GM19035 (cell line): ENCODE measurements at regions not wholly inside any gene's neighbourhood (a gene's known extent, or its start where the extent isn't known, plus 50 kb on each side); places are given as distances from the start of the nearest gene placed in this dataset.

Experiments used
- ATAC-seq: cut with Tn5 transposase; IDR thresholded peaks from one replicate; pipeline ENCODE4 v1.9.1; 2021; ENCODE audit not compliant: unreplicated experiment

DNA sequence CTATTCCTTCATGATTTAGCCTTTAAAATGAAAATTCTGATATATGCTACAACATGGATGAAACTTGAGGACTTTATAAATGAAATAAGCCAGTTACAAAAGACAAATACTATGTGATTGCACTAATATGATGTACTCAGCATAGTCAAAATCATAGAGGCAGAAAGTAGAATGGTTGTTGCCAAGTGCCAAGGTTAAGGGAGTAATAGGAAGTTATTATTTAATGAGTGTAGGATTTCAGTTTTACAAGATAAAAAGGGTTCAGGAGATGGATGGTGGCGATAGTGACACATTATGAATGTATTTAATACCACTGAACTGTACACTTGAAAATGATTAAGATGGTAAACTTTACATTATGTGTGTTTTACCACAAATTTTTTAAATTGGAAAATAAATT is 73.1 kb upstream of the FMN2 start:
- ATAC-seq, result no peak

DNA sequence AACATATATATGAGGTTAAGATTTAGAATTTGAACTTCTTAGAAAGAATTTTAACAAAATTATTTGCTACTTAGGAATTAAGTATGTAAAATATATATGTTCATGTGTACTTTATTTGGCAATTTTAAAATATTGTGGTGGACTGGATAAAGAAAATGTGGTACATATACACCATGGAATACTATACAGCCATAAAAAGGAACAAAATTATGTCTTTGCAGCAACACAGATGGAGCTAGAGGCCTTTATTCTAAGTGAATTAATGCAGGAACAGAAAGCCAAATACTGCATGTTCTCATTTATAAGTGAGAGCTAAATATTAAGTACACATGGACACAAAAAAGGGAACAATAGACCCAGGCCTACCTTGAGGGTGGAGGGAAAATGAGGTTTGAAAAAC is 72.2 kb upstream of the FMN2 start:
- no peak for ATAC-seq

DNA sequence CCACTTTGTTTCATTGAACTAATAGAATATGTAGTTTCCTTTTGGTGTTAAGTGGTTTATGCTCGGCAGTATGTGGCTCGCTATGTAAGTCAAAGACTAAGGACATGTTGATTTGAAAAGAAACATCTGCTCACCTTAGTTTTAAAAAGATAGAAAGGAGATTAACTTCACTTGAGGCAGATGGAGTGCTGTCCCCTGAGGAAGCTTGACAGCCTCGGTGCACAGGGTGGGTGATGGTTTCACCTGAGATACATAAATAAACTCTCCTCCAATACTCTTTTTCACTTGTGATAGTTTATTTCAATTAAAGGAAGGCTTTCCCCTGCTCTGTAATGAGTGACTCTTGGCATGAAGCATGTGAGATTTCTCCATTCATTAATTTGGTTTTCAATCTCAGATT is 70.8 kb upstream of the FMN2 start:
- no peak for ATAC-seq

DNA sequence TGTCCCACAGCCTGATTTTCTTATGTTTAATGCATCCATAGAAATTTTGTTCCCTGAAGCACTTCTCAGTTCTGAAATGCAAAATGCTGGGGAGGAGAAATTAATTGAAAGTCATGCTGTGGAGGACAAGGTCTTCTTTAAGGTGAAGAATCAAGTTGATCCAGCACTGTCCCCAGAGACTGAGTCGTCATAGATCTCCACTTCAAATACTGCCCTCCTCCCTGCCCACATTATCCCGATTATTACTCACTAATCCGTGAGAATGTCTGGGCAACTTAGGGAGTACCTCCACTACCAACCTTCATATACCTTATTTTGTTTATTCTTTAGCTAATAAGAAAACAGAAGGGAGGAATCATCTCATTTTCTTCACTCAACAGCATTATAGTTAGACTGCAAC is 70.0 kb upstream of the FMN2 start:
- ATAC-seq, result no peak

DNA sequence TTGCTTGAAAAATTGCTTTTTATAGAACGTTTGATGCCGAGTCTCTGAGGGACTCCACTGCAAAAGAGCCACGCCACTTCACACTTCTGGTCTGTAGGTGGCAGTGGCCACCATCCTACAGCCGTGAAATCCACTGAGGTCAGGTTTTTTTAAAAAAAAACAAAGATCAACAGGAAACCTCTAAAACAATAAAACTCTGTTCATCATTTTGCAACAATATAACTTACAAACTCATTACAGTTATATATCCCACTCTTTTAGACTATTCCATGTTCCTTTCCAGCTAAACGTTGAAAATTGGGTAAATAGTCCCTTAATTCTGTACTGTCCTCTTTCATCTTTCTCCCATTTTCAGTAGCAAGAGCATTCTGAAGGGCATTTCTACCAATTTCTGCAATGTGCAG is 64.6 kb upstream of the FMN2 start:
- ATAC-seq, result peak; percentile 84

DNA sequence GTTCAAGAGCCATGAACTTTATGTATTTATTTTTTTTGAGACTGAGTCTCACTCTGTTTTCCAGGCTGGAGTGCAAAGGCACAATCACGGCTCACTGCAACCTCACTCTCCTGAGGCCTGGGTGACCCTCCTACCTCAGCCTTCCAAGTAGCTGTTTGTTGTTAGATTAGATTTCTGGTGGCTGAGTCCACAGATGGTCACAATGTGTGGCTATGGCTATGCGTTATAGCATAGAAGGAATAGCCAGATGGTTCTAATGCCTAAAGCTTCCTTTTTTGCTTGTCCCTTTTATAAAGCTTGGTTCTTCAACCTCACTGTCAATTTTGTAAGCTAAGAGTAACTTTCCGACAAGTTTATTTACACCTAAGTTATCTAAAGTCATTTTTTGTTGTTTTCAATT is 62.3 kb upstream of the FMN2 start:
- ATAC-seq, result no peak

DNA sequence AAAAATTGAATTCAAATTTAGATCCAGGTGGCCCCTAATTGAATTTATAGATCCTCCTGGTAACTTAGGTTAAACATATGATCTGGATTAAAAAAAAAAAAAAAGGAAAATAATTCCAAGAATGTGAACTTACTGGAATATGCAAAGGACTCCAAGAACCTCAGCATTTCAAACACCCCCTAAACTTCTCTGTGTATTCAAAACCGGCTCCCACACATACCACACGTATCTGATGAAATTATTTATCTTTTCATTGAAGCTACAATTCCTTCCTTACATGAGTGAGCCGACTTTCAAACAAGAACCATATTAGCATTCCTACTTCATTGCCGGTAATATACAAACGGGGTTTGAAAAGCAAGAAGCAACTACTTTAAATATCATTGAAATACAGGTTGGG is 61.4 kb upstream of the FMN2 start:
- no peak for ATAC-seq

DNA sequence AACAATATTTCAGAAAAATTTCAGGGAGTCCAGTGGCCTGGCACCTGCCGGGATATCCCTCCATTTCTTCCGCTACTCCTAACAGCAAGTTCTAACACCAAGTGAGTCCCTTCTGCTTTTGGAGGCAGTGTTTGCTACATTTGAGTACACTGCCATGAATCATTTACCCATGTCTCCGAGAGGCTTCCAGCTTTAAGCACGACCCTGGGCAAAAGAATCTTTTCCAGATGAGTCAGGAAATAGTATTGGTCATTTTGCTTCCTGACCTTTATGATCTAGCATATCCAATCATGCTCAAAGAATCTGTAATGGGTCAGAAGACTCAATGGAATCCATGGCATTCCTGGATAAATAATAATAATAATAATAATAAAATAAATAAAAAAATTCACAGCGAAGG is 60.7 kb upstream of the FMN2 start:
- no peak for ATAC-seq

DNA sequence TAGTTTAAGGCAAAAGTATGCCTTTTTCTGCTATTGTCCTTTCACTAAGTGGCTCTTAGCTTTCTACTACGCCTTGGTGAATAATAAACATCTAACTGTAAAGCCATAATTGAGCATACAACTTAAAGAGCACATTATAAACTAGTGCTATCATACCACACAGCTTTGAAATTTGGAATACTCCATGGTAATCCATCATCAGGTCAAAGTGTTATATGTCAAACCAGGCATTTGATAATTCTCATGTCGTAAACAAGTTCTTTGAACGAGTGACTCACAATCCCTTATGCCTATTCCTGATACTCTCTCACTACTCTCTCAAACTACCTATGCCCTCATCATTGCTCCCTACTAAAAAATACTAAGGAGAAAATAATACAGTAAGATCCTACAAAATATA is 60.3 kb upstream of the FMN2 start:
- ATAC-seq, result no peak

DNA sequence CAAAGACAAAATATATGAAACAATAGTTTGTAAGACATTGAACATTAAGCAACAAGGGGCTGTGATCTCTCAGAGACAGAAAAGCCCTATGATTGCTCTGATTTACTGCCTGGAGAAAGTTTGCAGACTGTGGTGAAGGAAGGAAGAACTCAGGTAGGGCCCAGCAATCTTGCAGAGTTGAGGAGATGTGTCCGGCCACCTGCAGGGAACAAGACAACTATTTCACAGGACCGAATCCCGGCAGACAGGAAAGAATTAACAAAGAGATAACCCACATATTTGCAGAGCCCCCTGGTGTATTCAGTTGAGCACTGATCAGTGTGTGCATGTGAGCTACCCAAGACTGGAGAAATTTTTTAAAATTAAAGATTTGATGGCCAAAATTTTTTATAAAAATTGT is 58.3 kb upstream of the FMN2 start:
- no peak for ATAC-seq

DNA sequence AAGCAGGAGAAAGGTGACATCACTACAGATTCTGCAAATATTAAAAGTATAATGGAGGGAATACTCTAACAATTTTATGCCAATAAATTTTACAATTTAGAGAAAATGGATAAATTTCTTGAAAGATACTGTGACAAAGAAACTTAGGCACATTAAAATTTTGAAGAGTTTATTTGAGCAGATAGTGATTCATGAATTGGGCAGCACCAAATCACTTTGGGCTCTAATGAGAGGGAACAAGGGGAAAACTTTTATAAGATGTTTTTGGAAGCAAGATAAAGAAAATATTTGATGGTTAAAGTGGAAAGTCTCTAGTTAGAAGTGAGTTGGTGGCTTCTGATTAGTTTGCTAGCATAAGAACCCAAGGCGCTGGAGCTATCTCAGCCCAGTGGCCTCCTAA is 55.2 kb upstream of the FMN2 start:
- no peak for ATAC-seq
